NOMO-1 treated with dmso at 0.1 percent for 144 hours (cell line): ENCODE measurements at regions not wholly inside any gene's neighbourhood (a gene's known extent, or its start where the extent isn't known, plus 50 kb on each side); places are given as distances from the start of the nearest gene placed in this dataset.
"Not testable (repeated sequence)": the region's sequence is repeated elsewhere in the genome, so short reads cannot be mapped to it uniquely, and the experiment has no call there.

Source experiments
- DNase-seq: peaks from one replicate; lab custom pipeline; 2025; ENCODE audit not compliant: unreplicated experiment; lab: John Stamatoyannopoulos, UW

- no peak for DNase-seq
Measured at GRCh38 chr1:147071142-147071541, 101.1 kb downstream of the PRKAB2 start.

- no peak for DNase-seq
Measured at GRCh38 chr1:147062956-147063355, 109.3 kb downstream of the PRKAB2 start.

DNA sequence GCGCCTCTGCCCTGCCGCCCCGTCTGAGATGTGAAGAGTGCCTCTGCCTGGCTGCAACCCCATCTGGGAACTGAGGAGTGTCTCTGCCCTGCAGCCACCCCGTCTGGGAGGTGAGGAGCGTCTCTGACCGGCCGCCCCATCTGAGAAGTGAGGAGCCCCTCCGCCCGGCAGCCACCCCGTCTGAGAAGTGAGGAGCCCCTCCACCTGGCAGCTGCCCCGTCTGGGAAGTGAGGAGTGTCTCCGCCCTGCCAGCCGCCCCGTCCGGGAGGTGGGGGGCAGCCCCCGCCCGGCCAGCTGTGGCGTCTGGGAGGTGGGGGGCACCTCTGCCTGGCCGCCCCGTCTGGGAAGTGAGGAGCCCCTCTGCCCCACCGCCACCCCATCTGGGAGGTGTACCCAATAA is 110.4 kb downstream of the PRKAB2 start:
- DNase-seq, result not testable (repeated sequence)

DNA sequence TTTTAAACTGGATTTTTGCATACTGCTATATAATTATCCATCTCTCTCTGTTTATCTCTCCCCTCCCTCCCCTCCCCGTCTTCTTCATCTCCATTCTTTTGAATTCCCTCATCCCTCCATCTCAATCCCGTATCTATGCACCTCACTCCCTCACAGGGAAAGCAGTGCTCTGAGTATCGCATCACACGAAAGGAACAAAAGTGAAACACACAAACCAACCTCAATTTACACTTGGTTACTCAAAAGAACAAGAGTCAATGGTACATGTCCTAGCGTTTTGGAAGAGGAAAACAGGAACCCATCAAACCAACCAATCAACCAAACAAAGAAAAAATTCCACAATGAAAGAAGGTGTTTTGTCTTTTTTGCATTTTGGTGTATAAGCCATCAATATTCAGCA is 115.1 kb downstream of the NBPF12 start:
- no peak for DNase-seq

DNA sequence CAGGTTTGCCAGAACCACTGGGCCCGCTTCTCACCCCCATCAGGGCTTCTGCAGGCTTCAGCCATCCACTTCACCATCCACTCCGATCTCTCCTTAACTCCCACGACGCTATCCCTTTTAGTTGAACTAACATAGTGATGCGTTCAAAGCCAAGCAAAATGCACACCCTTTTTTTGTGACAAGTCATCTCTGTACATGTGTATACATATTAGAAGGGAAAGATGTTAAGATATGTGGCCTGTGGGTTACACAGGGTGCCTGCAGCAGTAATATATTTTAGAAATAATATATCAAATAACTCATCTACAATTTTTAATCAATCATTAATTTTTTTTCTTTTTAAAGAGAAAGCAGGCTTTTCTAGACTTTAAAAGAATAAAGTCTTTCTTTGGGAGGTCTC is 114.6 kb downstream of the NBPF12 start:
- no peak for DNase-seq

DNA sequence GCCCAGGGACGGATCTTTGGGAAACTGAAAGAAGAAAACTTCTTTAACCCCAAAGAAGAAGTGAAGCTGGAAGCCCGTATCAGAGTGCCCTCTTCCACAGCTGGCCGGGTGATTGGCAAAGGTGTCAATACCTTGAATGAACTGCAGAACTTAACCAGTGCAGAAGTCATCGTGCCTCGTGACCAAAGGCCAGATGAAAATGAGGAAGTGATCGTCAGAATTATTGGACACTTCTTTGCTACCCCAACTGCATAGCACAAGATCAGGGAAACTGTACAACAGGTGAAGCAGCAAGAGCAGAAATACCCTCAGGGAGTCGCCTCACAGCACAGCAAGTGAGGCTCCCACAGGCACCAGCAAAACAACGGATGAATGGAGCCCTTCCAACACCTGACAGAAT is 114.0 kb downstream of the NBPF12 start:
- no peak for DNase-seq

DNA sequence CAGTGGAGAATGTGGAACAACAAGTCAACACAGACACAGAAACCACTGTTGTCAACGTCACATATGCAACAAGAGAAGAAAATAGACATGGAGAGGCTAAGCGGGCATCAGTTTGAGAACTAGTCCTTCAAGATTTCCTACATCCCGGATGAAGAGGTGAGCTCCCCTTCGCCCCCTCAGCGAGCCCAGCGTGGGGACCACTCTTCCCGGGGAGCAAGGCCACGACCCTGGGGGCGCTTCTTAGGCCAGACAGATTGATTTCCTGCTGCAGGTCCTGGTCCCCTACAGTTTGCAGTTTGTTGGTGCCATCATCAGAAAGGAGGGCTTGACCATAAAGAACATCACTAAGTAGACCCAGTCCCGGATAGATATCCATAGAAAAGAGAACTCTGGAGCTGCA is 113.0 kb downstream of the NBPF12 start:
- DNase-seq, result no peak

DNA sequence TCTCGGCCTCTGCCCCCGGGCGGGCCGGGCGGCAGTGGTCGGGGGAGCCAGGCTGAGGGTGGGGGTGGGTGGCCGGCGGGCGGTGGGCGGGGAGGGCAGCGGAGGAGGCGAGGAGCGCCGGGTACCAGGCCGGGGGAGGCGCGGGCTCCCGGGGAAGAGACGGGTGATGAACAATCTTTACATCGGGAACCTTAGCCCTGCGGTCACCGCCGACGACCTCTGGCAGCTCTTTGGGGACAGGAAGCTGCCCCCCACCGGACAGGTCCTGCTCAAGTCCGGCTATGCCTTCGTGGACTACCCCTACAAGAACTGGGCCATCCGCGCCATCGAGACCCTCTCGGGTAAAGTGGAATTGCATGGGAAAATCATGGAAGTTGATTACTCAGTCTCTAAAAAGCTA is 112.5 kb downstream of the NBPF12 start:
- no peak for DNase-seq

GRCh38 chr1:147046863-147047394 is 108.8 kb downstream of the NBPF12 start:
- DNase-seq, result not testable (repeated sequence)

GRCh38 chr1:147046189-147046862 is 108.2 kb downstream of the NBPF12 start:
- no peak for DNase-seq
